ENCODE measurements at regions not wholly inside any gene's neighbourhood (a gene's known extent, or its start where the extent isn't known, plus 50 kb on each side); places are given as distances from the start of the nearest gene placed in this dataset.

DNA sequence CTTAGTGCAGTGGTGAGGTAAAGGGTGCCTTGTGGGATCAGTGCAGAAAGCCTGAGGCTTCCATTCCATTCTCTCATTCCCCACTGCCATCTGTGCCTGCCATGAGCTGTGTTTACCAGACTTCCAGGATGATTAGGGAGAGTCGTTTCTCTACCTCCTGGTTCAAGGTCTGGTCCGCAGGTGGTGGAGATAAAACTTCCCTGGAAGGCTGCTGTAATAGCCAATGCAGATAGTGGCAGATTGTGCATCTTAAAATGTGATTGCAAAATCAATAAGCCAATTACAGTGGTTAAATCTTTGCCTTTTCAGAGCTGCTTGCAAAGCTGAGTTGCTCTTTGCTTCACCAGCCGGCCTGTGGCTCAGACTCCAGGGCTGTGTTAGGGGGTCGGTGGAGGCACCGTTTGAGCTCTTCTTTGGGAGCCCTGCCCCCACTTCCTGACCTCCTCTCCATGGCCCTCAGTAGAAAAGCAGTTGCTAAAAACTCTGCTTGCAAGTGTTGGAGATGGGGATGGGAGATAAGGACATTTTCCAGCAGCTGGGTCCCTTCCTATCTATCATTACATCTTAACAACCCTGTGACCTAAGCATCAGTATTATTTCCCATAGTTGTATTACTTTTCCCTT, 95.2 kb upstream of the HS6ST1 start:
- H3K27me3 ChIP-seq (ENCODE audit: low read depth) = no peaks in the 10 kb centered on the region
- TF ChIP-seq, protein P1, sequence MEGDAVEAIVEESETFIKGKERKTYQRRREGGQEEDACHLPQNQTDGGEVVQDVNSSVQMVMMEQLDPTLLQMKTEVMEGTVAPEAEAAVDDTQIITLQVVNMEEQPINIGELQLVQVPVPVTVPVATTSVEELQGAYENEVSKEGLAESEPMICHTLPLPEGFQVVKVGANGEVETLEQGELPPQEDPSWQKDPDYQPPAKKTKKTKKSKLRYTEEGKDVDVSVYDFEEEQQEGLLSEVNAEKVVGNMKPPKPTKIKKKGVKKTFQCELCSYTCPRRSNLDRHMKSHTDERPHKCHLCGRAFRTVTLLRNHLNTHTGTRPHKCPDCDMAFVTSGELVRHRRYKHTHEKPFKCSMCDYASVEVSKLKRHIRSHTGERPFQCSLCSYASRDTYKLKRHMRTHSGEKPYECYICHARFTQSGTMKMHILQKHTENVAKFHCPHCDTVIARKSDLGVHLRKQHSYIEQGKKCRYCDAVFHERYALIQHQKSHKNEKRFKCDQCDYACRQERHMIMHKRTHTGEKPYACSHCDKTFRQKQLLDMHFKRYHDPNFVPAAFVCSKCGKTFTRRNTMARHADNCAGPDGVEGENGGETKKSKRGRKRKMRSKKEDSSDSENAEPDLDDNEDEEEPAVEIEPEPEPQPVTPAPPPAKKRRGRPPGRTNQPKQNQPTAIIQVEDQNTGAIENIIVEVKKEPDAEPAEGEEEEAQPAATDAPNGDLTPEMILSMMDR (IDR thresholded peaks at IDR 0.05; ENCODE audit: borderline replicate concordance) = no peak
- H3K4me1 ChIP-seq = no peaks in the 10 kb centered on the region
- intact Hi-C loops (cut with micrococcal nuclease) = no loop called here
- H3K36me3 ChIP-seq = no peaks in the 10 kb centered on the region
- H3K4me3 ChIP-seq = no peak overlapping the region
- H3K9me3 ChIP-seq (replicated peaks) = peaks cover 3% of the 10 kb centered on the region
- DNase-seq = no peak
- H3K27ac ChIP-seq (replicated peaks) = no peak overlapping the region

DNA sequence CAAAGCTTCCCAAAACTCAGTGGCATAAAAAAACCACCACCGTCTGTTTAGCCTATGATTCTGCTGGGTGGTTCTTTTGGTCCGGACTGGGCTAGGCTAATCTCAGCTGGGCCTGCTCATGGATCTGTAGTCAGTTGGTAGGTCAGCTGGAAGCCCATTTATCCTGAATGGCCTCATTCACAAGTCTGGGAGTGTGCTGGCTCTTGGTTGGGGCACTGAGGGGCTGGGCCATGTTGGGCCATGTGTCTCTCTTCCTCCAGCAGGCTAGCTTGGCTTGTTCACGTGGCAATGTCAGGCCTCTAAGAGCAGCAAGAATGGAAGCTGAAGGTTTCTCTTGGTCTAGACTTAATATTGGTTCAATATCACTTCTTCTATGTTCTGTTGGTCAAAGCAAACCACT, 95.7 kb upstream of the HS6ST1 start:
- no peak for DNase-seq
- no peaks in the 10 kb centered on the region for H3K4me1 ChIP-seq
- H3K4me3 ChIP-seq = no peak overlapping the region
- TF ChIP-seq, protein P1 (IDR thresholded peaks at IDR 0.05; ENCODE audit: borderline replicate concordance) = no peak
- no peaks in the 10 kb centered on the region for H3K36me3 ChIP-seq
- no peaks in the 10 kb centered on the region for H3K27me3 ChIP-seq (ENCODE audit: low read depth)
- H3K9me3 ChIP-seq (replicated peaks) = peaks cover 3% of the 10 kb centered on the region
- no peak overlapping the region for H3K27ac ChIP-seq (replicated peaks)
- intact Hi-C loops (cut with micrococcal nuclease) = no loop called here

DNA sequence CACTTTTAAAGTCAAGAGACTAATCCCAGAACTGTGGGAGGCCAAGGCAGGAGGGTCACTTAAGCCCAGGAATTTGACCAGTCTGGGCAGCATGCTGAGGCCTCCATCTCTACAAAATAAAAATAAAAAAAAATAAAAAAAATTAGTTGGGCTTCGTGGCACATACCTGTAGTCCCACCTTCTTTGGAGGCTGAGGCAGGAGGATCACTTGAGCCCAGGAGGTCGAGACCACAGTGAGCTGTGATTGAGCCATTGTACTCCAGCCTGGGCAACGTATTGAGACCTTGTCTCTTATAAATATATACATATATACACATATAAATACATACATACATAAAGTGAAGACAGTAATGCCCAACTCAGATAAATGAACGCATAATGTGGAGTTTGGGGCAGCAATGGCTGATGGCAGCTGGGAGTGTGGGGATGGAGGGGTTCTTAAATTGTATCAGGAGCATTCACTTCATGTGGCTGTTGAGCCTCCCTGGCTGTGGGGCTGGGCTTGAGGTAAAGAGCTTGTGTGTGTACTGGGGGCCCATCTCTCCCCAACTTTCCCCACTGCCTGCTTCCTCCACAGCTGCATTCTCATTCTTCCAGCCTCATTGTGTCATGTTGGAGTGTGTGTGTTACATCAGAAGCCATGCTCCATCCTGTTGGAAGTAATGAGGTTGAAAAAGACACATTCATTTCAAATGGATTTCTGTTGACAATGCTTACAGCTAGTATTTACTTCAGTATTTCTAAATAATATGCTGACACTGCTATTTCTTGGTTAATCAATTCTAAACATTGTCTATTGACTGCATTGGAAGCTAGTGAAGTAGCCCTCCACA, 96.5 kb upstream of the HS6ST1 start:
- DNase-seq = no peak
- Histone ChIP-seq H3K36me3 (no peaks in the 10 kb centered on the region), H3K4me3 (no peak overlapping the region), H3K27ac (replicated peaks) (no peak overlapping the region), H3K4me1 (no peaks in the 10 kb centered on the region), H3K27me3 (ENCODE audit: low read depth) (no peaks in the 10 kb centered on the region), H3K9me3 (replicated peaks) (peaks cover 3% of the 10 kb centered on the region)
- intact Hi-C loops (cut with micrococcal nuclease) = no loop called here
- TF ChIP-seq, protein P1 (IDR thresholded peaks at IDR 0.05; ENCODE audit: borderline replicate concordance) = no peak

DNA sequence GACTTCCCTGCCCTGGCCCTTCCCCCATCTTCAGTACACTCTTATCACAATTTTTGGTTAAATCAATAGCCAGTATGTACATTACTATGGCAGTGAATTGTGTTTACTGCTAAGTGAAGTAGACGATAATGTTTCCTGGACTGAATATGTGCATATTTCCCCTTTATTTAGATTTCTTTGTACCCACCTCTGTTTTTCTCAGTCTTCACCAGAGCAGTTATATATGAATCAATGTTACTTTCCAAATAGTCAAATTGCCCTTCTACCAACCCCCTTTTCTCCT, 97.1 kb upstream of the HS6ST1 start:
- intact Hi-C loops (cut with micrococcal nuclease) = no loop called here
- DNase-seq = no peak
- H3K36me3 ChIP-seq = no peaks in the 10 kb centered on the region

DNA sequence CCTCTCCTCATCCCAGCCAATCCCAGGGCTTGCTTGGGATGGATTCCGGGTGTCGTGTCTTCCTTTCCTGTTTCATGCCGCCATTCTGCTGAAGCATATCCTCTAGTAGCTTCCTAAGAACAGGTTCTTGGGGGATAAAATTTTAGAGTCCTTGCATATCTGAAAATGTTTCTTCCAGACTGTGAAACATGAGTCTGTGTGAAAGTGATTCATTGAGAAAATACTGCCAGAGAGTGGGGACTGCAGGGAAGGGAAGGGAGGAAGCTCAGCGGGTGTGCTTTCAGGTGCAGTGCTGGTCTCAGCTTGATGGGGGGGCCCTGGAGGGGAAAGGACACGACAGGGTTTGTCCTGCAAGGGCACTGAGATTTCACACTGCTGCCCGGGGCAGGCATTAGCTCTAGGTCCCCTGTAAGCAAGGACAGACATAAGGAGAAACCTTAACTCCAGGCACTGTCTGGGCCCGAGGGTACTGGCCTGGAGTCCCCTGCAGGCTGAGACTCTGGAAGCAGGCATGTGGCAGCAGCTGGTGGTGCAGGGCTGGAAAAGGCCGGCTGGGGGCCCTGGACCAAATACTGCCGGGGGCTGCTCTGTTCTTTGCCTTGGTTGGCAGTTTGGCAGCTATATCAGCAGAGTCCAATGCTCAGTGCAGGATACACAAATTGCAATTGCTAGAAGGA, 97.6 kb upstream of the HS6ST1 start:
- TF ChIP-seq, protein P1 (IDR thresholded peaks at IDR 0.05; ENCODE audit: borderline replicate concordance) = no peak
- Histone ChIP-seq H3K4me1 (no peaks in the 10 kb centered on the region), H3K4me3 (no peak overlapping the region), H3K9me3 (replicated peaks) (peaks cover 3% of the 10 kb centered on the region), H3K36me3 (no peaks in the 10 kb centered on the region), H3K27ac (replicated peaks) (no peak overlapping the region), H3K27me3 (ENCODE audit: low read depth) (no peaks in the 10 kb centered on the region)
- DNase-seq = no peak
- intact Hi-C loops (cut with micrococcal nuclease) = no loop called here

More for the DNA sequence above, 97.1 kb upstream of the HS6ST1 start:
- peaks cover 3% of the 10 kb centered on the region for H3K9me3 ChIP-seq (replicated peaks)
- no peaks in the 10 kb centered on the region for H3K4me1 ChIP-seq
- H3K27me3 ChIP-seq (ENCODE audit: low read depth) = no peaks in the 10 kb centered on the region
- H3K27ac ChIP-seq (replicated peaks) = no peak overlapping the region
- TF ChIP-seq, protein P1 (IDR thresholded peaks at IDR 0.05; ENCODE audit: borderline replicate concordance) = no peak
- no peak overlapping the region for H3K4me3 ChIP-seq

Measured in left ventricle myocardium inferior (tissue), 1 donor.